ENCODE measurements at regions not wholly inside any gene's neighbourhood (a gene's known extent, or its start where the extent isn't known, plus 50 kb on each side); places are given as distances from the start of the nearest gene placed in this dataset.

DNA sequence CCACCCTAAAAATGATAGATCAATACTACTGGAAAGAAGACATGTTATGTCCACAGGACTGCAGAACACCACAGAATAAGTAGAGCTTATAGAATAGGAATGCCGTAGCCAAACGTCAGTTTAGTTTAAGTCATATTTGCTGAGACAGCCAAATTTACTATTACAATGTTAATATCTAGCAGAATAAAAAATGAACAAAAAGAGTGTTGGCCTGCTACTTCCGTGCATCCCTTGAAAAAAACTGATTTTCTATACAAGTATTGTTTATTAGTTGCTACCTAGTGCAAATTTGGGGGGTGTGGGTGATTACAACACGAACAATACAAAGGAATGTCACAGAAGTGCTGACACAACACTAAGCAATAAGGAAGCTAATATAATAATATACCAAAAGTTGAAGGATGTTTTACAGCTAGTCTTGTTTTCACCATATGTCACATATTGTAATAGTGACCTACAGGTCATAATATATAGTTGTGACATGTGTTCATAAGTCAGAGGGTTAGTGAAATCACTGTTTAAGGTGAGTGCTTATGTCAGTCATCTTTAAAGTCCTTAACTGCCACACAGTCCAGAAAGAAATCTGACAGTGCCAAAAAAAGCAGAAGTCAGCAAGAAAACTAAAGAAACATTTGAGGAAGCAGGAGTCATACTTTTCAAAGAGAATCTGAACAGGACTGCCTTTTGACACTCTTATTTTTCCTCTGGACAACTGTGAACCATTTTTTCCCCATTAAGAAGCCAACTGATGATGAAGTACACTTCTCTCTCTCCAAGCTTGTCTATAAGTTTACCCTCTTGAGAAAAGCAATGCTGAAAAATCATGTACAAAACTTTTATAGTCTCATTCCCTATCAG, 376.4 kb downstream of the ZEB2 start:
- TF ChIP-seq, protein P1, sequence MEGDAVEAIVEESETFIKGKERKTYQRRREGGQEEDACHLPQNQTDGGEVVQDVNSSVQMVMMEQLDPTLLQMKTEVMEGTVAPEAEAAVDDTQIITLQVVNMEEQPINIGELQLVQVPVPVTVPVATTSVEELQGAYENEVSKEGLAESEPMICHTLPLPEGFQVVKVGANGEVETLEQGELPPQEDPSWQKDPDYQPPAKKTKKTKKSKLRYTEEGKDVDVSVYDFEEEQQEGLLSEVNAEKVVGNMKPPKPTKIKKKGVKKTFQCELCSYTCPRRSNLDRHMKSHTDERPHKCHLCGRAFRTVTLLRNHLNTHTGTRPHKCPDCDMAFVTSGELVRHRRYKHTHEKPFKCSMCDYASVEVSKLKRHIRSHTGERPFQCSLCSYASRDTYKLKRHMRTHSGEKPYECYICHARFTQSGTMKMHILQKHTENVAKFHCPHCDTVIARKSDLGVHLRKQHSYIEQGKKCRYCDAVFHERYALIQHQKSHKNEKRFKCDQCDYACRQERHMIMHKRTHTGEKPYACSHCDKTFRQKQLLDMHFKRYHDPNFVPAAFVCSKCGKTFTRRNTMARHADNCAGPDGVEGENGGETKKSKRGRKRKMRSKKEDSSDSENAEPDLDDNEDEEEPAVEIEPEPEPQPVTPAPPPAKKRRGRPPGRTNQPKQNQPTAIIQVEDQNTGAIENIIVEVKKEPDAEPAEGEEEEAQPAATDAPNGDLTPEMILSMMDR (IDR thresholded peaks at IDR 0.05) = no peak
- TF ChIP-seq POLR2A (IDR thresholded peaks at IDR 0.05) = no peak

All from uterus (tissue), 2 donors.